Neutrophil (primary cell): ENCODE measurements at regions not wholly inside any gene's neighbourhood (a gene's known extent, or its start where the extent isn't known, plus 50 kb on each side); places are given as distances from the start of the nearest gene placed in this dataset.

Experiments used
- H3K27ac ChIP-seq: fragments of 200-600 bp; sonication (generic); 2 replicates; pipeline ENCODE4 v1.5.1; 2016; ENCODE audit warnings: mild to moderate bottlenecking, moderate library complexity
- H3K27me3 ChIP-seq: fragments of 200-600 bp; sonication (generic); 2 replicates; pipeline ENCODE4 v1.6.0; 2016; ENCODE audit warnings: mild to moderate bottlenecking
- H3K36me3 ChIP-seq: fragments of 200-600 bp; sonication (generic); 2 replicates; pipeline ENCODE4 v1.5.1; 2017
- H3K4me1 ChIP-seq, 2 experiments: fragments of 200-600 bp in 1 of 2; sonication (generic) in 1 of 2; 1 replicate in 1 of 2; 2 replicates in 1 of 2; pipeline versions ENCODE4 v1.5.1 to v1.6.1; 2013 to 2016; ENCODE audit warnings: low read depth in 1 of 2, low read length in 1 of 2, mild to moderate bottlenecking in 1 of 2, moderate library complexity in 1 of 2; ENCODE audit not compliant: control insufficient read depth in 1 of 2, insufficient read depth in 1 of 2
- H3K4me3 ChIP-seq, 2 experiments: fragments of 200-600 bp in 1 of 2; sonication (generic) in 1 of 2; 1 replicate in 1 of 2; 2 replicates in 1 of 2; pipeline ENCODE4 v1.5.1; 2013 to 2016; ENCODE audit warnings: low read depth in 1 of 2, low read length in 1 of 2, mild to moderate bottlenecking in 1 of 2, moderate library complexity in 1 of 2
- H3K9me3 ChIP-seq: fragments of 200-600 bp; sonication (generic); 2 replicates; pipeline ENCODE4 v1.5.1; 2016
- TF ChIP-seq, protein P1 (sequence below): fragments of 200-600 bp; sonication (generic); IDR thresholded peaks from 2 replicates; pipeline ENCODE4 v1.5.1; 2016; ENCODE audit warnings: antibody characterized with exemption

DNA sequence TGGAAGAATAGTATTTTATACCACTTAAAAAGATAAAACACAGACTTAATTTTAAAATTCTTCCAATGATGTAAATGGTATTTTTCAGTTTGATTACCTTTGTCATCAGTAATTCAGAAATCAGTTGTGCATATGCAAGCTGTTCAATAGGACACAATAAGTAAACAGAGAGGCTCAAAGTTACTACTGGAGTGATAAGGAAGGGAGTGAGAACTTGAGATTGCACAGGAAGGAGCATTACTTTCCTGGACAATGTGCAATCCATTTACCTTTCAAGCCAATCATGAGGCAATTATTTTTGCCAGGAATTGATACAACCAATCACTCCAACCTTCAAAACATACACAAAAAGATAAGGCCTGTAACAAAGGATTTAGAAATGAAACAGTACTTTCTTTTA lies 1024.3 kb downstream of the RAPGEF2 start:
- Histone ChIP-seq H3K27ac (no peak overlapping the region), H3K4me3 (no peak overlapping the region)
- TF ChIP-seq, protein P1, sequence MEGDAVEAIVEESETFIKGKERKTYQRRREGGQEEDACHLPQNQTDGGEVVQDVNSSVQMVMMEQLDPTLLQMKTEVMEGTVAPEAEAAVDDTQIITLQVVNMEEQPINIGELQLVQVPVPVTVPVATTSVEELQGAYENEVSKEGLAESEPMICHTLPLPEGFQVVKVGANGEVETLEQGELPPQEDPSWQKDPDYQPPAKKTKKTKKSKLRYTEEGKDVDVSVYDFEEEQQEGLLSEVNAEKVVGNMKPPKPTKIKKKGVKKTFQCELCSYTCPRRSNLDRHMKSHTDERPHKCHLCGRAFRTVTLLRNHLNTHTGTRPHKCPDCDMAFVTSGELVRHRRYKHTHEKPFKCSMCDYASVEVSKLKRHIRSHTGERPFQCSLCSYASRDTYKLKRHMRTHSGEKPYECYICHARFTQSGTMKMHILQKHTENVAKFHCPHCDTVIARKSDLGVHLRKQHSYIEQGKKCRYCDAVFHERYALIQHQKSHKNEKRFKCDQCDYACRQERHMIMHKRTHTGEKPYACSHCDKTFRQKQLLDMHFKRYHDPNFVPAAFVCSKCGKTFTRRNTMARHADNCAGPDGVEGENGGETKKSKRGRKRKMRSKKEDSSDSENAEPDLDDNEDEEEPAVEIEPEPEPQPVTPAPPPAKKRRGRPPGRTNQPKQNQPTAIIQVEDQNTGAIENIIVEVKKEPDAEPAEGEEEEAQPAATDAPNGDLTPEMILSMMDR, result no peak

DNA sequence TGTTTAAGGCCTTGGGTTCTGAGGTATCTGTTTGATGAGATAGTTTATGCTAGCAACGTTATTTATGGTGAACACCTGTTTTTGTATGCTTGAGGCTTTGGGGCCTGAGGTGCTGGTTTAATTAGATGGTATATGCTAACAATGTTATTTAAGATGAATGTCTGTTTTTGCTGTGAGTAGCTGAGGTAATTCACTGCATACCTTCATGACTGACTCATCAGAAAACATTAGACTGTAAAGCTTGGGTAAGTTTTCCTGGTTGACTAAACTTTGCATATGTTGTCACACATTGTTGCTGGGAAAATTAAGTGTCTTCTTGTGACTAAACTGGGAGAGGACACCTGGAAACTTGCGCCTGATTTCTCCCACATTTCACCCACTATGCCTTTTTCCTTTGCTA lies 1026.6 kb downstream of the RAPGEF2 start:
- TF ChIP-seq, protein P1, result no peak
- Histone ChIP-seq H3K27ac (no peak overlapping the region), H3K9me3 (no peaks in the 10 kb centered on the region), H3K4me1 (no peaks in the 10 kb centered on the region), H3K36me3 (no peaks in the 10 kb centered on the region), H3K4me3 (no peak overlapping the region), H3K27me3 (no peaks in the 10 kb centered on the region)

More for the DNA sequence above, 1024.3 kb downstream of the RAPGEF2 start:
- Histone ChIP-seq H3K9me3 (no peaks in the 10 kb centered on the region), H3K4me1 (no peaks in the 10 kb centered on the region), H3K36me3 (no peaks in the 10 kb centered on the region), H3K27me3 (no peaks in the 10 kb centered on the region)

DNA sequence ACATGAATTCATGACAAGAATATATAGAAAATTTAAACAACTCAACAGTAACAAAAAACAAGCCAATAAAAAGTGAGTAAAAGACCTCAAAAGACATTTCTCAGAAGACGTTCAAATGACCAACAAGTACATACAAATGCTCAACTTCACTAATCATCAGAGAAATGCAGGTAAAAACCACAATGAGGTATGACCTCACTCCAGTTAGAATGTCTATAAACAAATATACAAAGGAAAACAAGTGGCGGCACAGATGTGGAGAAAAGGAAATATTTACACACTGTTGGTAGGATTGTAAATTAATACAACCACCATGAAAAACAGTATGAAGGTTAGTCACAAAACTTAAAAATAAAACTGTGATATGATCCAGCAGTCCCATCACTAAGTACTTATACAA lies 1033.1 kb downstream of the RAPGEF2 start:
- Histone ChIP-seq H3K4me3 (no peak overlapping the region), H3K36me3 (no peaks in the 10 kb centered on the region), H3K4me1 (no peaks in the 10 kb centered on the region), H3K9me3 (no peaks in the 10 kb centered on the region), H3K27me3 (no peaks in the 10 kb centered on the region), H3K27ac (no peak overlapping the region)
- TF ChIP-seq, protein P1, result no peak

DNA sequence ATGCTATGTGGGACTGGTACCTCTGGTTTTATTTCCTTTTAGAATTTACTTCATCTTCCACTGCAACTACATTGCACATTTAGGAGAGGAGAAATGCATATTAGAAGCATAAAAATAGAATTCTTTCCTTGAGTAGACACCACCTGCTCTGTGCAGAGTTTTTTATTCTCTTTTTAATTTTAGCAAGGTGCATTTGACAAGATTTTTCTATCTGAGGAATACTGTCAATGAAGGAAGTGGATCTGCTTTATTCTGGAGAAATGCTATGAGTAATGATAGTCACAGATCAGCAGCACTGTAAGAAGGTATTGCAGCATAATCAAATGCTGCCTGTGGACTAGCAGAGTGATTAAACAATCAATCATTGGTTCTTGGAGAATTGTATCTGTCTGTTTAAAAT lies 1038.3 kb downstream of the RAPGEF2 start:
- H3K36me3 ChIP-seq, result no peaks in the 10 kb centered on the region
- H3K27ac ChIP-seq, result no peak overlapping the region
- no peaks in the 10 kb centered on the region for H3K27me3 ChIP-seq
- H3K4me1 ChIP-seq, result no peaks in the 10 kb centered on the region
- H3K4me3 ChIP-seq, result no peak overlapping the region
- TF ChIP-seq, protein P1, result no peak
- H3K9me3 ChIP-seq, result no peaks in the 10 kb centered on the region

DNA sequence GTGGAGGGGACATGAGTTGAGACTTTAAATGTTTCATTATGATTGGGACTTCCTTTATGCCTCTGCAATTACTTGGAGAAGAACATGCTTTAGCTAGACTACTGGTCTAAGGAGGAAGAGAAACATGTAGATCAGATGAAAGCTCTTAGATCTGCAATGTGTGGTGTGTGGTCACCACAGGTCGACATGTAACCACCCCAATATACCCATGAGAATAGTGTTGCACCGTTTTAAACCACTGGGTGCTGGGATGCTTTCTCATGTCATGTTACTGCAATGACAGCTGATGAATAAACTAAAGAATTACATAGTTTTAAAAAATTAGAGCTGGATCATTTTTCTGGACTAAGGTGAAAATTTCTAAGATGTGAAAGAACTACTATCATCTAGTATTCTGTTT lies 1039.7 kb downstream of the RAPGEF2 start:
- TF ChIP-seq, protein P1, result no peak
- Histone ChIP-seq H3K4me1 (no peaks in the 10 kb centered on the region), H3K4me3 (no peak overlapping the region), H3K9me3 (no peaks in the 10 kb centered on the region), H3K27me3 (no peaks in the 10 kb centered on the region), H3K36me3 (no peaks in the 10 kb centered on the region), H3K27ac (no peak overlapping the region)

DNA sequence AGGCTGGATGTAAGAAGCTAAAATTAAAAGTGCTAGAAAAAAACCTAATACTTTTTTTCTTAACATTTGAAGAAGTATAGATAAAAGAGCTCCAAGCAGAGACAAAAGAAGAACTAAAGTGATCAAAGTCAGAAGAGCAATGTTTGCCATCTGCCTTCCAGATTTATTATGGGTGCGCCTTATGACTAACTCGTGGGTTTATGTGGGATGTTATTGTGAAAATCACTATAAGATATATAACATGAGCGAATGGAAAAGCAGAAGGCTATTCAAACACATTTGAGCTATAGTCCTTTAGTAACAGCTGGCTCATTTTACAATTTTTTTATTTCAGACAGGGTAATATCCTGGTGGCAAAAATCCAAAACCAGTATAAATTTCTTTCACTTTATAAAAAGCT lies 1040.7 kb downstream of the RAPGEF2 start:
- Histone ChIP-seq H3K36me3 (no peaks in the 10 kb centered on the region), H3K4me1 (no peaks in the 10 kb centered on the region), H3K4me3 (no peak overlapping the region), H3K9me3 (no peaks in the 10 kb centered on the region), H3K27me3 (no peaks in the 10 kb centered on the region), H3K27ac (no peak overlapping the region)
- TF ChIP-seq, protein P1, result no peak
